GM21390 (cell line): ENCODE measurements at regions not wholly inside any gene's neighbourhood (a gene's known extent, or its start where the extent isn't known, plus 50 kb on each side); places are given as distances from the start of the nearest gene placed in this dataset.

Experiments
- ATAC-seq: cut with Tn5 transposase; IDR thresholded peaks from one replicate; pipeline ENCODE4 v1.9.1; 2021; ENCODE audit not compliant: unreplicated experiment

GRCh38 chr18:78099979-78100588 is 850.4 kb downstream of the GALR1 start:
- ATAC-seq: no peak

DNA sequence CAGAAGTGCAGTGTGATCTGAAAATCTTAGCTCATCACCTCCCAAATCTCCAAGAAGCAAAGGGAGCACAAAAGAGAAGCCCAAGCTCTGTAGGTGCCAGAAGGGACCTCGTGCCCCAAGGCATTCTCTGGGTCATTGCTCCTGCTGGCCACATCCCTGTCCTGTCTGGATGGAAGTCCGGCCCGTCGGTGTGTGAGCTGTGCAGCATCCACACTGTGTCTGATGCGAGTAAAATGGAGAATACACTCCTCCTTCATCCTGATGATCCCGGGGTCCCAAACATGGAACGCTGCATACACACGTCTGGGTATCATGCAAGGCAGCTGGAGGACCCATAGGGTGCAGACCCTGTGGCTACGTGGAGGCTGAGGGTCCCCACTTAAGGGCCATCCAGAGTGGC is 851.4 kb downstream of the GALR1 start:
- no peak for ATAC-seq

DNA sequence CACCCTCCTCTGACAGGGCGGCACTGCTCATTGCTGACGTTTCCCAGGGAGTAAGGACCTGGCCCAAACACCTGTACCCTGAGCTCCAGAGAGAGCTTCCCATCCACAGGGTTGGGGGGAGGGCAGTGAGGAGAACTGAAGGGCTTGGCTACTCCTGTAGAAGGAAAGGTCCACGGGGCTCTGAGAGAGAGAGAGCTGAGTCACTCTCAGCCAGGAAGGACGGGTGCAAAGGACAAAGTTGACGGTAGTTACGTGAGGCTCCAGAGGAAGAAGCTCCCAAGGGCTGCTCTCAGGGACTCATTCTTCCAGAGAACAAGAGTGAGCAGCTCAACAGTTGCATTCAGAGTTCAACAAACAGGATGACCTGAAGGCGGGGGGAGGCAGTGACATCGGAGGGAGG is 852.5 kb downstream of the GALR1 start:
- no peak for ATAC-seq

- no peak for ATAC-seq
Measured at GRCh38 chr18:78105611-78106010, 856.0 kb downstream of the GALR1 start.

DNA sequence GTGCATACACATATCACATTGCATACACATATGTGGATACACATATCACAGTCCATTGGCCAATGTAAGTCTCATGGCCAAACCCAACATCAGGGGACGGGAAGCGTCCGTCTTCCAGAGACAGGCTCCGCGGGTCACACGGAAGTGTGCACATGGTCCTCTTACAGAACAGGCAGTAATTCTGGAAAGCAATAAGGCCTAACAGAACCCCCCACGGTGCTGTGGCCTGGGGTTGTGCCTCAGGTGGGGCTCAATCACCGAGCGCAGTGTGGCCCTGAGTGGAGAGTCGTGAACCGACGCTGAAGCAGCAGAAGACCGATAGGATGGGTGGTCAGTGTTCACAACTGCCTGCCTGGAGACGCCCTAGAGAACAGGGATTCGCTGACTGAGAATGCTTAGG is 857.3 kb downstream of the GALR1 start:
- no peak for ATAC-seq

DNA sequence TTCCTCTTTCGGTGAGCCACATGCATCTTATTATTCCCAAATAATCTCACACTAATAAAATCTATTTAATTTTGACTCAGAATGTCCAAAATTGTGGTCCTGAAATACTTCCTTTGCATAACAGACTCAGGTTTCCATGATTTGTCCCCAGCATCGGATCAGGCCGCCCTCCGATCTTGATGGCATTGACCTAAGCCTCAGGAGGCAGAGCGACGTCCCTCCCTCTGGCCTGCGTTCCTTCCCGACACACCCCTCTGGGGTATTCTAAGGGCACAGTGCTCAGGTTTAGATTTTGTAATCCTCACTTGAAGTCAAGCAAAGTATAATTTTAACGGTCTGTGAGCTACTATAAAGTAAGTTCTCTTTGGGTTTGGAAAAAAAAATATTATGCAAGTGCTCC is 857.7 kb downstream of the GALR1 start:
- no peak for ATAC-seq

- no peak for ATAC-seq
Measured at GRCh38 chr18:78108554-78108953, 858.9 kb downstream of the GALR1 start.

DNA sequence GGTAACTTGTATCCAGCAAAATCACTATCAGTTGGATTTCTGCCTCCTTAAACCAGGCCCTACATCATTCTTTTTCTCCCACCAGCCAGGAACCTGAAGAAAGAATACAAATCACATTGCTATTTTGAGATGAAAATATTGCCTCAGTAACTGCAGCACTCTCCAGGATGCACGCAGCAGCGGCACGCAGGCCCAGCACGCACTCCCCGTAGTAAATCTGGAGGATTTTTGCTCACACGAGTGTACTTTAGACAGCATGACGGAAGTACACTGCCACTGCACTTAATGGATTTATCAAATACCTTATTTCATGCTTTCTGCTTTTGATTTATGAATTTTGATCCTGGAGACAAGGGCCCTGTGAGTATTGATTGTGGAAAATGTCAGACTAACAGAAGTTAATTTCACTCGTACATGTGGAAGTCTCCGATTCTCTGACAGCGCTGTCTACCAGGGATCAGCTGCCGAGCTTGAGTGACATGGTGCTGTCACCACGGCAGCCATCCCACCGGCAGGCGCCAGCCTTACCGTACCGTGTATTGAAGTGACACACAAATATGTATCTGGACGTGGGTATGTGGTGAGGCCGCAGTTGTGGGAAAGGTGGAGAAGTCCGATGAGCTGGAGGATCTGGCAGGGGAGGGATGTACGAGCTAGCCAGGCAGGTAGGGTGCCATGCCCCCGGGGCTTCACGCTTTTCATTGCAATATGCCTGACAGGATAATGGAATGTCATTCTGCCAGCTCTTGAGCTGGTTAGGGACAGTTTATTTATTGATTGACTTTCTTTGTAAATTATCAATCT is 863.7 kb downstream of the GALR1 start:
- no peak for ATAC-seq

- no peak for ATAC-seq
Measured at GRCh38 chr18:78113940-78114251, 864.2 kb downstream of the GALR1 start.

- ATAC-seq: no peak
Measured at GRCh38 chr18:78115896-78116561, 863.6 kb upstream of the SALL3 start.

DNA sequence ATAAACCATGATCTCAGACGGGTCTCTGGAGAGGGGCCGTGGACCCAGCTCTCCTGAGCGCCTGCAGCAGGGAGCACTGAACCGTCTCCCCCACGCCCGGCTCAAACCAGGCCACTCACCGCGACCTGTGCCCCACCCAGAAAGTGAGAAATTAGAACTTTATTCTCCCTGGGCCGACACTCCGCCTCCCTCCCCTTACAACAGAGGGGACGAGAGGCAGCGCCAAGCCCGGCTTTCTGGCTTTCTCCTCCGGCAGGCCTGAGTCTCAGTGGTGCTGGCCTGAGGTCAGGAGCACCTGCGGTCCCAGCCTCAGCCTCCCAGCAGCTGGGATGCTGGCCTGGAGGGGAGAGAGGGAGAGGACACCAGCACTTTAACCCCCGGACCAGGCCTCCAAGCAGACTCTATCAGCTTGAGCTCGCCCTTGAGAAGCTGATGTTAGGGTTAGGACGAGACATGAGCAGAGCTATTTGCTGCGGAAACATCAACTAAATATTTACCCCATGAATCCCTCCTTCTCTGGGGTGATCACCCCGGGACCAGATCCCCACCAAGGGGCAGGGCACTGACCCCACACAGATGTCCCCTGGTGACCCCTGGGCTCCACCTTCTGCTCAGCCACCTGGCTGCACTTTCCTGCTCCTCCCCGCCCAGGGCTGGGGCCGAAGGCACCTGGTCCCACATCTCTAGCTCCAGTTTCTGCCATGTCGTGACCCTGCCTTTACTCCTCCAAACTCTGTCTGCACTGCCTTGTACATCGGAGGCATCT is 856.3 kb upstream of the SALL3 start:
- ATAC-seq: no peak

DNA sequence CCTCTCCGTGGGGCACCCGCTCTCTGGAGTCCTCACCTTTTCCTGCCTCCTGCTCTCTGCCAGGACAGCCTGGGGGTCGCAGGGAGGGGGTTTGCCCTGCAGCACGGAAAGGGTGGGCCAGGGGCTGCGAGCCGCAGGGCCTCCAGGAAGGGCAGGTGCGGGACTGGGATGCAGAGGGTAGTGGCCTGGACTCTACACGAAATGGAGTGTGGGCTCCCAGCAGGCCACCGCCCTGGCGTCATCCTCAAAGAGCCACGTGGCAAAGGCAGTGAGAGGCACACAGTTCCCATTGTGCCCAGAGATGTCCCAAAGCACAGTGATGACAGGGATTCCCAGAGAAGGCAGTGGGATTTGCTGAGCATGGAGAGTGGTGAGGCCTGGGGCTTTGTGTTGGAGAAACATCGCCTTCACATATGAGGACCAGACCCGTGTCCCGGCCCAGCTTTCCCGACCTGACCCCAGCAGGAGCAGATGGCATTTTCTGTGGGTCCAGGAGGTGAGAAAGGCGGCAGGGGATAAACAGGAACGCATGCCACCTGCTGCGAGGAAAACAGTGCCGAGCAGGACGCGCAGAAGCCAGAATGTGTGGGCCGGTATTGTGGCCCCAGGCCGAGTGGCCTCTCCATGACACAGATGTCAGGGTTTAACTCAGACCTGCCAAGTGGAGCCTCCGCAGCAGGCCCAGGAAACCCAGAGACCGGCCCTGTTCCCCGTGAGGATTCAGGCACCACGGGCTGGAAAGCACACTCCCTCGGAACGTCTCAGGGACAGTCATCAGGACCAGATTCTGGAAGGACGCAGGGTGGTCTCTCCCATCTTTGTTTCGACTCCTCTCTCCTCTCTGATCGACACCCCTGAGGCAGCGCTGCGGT is 855.5 kb upstream of the SALL3 start:
- ATAC-seq: no peak

DNA sequence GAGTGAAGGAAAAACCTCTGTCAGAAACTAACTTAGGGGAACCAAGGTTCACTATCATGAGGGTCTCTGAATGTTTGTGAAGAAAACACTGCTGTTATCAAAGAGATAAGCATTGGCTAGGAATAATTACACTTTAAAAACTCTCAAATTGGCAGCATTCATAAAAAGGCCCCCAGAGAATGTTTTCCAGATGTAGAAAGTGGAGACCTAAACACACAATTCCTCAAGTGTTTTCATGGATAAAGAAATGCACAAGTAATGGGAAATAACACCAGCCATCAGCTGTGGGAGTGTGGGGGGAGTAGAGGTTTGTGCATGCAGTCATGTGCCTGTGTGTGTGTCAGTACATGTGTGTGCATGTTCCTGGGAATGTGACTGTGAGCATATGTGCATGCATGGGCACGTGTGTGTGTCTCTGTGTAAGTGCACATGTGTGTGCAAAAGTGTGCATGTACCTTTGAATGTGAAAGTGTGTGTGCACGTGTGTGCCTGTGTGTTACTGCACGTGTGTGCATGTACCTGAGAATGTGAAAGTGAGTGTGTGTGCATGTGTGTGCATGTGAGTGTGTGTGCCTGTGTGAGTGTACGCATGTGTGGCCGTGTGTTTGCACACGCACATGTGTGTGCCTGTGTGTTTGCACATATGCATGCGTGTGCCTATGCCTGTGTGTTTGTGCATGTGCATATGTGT is 854.3 kb upstream of the SALL3 start:
- ATAC-seq: no peak

DNA sequence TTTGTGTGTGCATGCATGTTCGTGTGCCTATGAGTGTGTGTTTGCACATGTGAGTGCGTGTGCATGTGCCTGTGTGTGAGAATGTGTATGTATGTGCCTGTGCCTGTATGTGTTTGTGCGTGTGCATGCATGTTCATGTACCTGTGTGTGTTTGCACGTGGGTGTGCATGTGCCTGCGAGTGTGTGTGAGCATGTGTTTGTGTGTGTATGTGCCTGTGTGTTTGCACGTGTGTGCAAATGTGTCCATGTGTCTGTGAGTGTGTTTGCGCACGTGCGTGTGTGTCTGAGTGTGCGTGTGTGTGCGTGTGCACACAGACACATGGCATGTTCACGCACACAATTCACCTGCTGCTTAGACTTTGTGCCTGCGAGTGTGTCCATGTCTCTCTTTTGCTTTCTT is 853.5 kb upstream of the SALL3 start:
- no peak for ATAC-seq

GRCh38 chr18:78126536-78126935 is 853.1 kb upstream of the SALL3 start:
- ATAC-seq: no peak

- no peak for ATAC-seq
Measured at GRCh38 chr18:78127041-78127440, 852.6 kb upstream of the SALL3 start.

DNA sequence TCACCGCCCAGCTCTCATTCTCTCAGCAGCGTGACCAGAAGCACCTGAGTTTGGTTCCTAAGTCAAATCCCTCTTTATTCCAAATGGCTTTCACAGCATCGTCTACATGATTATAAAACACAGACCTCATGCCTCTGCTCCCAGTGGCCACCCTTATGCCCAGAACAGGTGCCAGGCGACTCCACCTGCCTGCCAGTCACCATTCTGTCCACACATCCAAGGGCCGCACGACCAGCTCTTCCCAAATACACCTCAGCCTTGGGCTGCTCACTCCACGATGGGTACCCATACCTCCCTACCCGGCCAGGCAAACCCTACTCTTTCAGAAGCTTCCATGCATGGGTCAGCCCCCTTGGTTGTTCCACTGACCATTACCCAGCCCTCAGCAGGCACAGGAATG is 851.6 kb upstream of the SALL3 start:
- no peak for ATAC-seq

DNA sequence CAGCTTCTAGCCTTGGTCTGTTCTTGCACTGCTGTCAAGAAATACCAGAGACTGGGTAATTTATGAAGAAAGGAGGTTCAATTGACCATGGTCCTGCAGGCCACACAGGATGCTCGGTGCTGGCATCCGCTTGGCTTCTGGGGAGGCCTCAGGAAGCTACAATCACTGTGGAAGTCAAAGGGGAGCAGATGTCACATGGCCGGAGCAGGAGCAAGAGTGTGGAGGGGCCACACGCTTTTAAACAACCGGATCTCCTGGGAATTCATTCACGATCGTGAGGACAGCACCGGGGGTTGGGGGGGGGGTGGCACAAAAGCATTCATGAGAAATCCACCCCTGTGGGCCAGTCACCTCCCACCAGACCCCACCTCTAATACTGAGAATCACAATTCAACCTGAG is 850.4 kb upstream of the SALL3 start:
- ATAC-seq: no peak

- ATAC-seq: no peak
Measured at GRCh38 chr18:78130232-78131195, 849.1 kb upstream of the SALL3 start.
